ENCODE measurements at regions not wholly inside any gene's neighbourhood (a gene's known extent, or its start where the extent isn't known, plus 50 kb on each side); places are given as distances from the start of the nearest gene placed in this dataset.

- TF ChIP-seq CTCF (CRISPR knock-in tag; IDR thresholded peaks at IDR 0.05): no peak
- TF ChIP-seq ZNF530 (CRISPR knock-in tag; IDR thresholded peaks at IDR 0.05; ENCODE audit: low read depth): no peak
These were observed 243.6 kb downstream of the DPY19L2 start for GRCh38 chr12:63424671-63425070.

Data from HepG2 (cell line).